Liver (tissue), 8 donors: ENCODE measurements at regions not wholly inside any gene's neighbourhood (a gene's known extent, or its start where the extent isn't known, plus 50 kb on each side); places are given as distances from the start of the nearest gene placed in this dataset.

Experiments used
- DNase-seq: peaks from one replicate; pipeline ENCODE4 v3.0.0-alpha.2; 2017; ENCODE audit warnings: low spot score
- H3K27ac ChIP-seq, 2 donors: one replicate each; pipeline ENCODE4 v1.7.0; 2013; ENCODE audit warnings: inconsistent platforms in 2 of 2, low read length in 2 of 2, control low read depth in 1 of 2, low read depth in 1 of 2, mild to moderate bottlenecking in 1 of 2
- H3K27me3 ChIP-seq, 4 donors: one replicate each; pipeline versions ENCODE4 v1.6.1 to v1.7.0; 2013; ENCODE audit warnings: low read length in 3 of 4, inconsistent platforms in 1 of 4, mild to moderate bottlenecking in 1 of 4, moderate library complexity in 1 of 4; ENCODE audit not compliant: control insufficient read depth in 4 of 4, insufficient read depth in 4 of 4
- H3K36me3 ChIP-seq, 4 donors: one replicate each; pipeline versions ENCODE4 v1.6.1 to v1.7.0; 2013; ENCODE audit warnings: low read length in 3 of 4, mild to moderate bottlenecking in 3 of 4, low read depth in 1 of 4, moderate library complexity in 1 of 4; ENCODE audit not compliant: control insufficient read depth in 4 of 4, insufficient read depth in 3 of 4
- H3K4me1 ChIP-seq, 4 donors: one replicate each; pipeline versions ENCODE4 v1.6.1 to v1.7.0; 2013; ENCODE audit warnings: low read length in 3 of 4, mild to moderate bottlenecking in 3 of 4, moderate library complexity in 1 of 4; ENCODE audit not compliant: control insufficient read depth in 4 of 4, insufficient read depth in 4 of 4
- H3K4me3 ChIP-seq, 3 donors: one replicate each; pipeline versions ENCODE4 v1.6.1 to v1.7.0; 2013; ENCODE audit warnings: low read length in 3 of 3, control low read depth in 1 of 3, low read depth in 1 of 3, mild to moderate bottlenecking in 1 of 3
- H3K9ac ChIP-seq, 2 donors: one replicate each; pipeline ENCODE4 v1.7.0; 2013; ENCODE audit warnings: low read length in 2 of 2, mild to moderate bottlenecking in 2 of 2, moderate library complexity in 2 of 2, control low read depth in 1 of 2, low read depth in 1 of 2
- H3K9me3 ChIP-seq, 4 donors: one replicate each; pipeline versions ENCODE4 v1.6.1 to v1.7.0; 2013; ENCODE audit warnings: low read length in 3 of 4; ENCODE audit not compliant: control insufficient read depth in 4 of 4
- ATF3 ChIP-seq: IDR thresholded peaks from 2 replicates; pipeline ENCODE4 v1.6.1; 2016; ENCODE audit warnings: antibody characterized with exemption
- CTCF ChIP-seq: fragments of 150-350 bp; IDR thresholded peaks from 2 replicates; pipeline ENCODE4 v1.5.1; 2017; ENCODE audit warnings: improper control_type of control experiment, low read depth, low read length; ENCODE audit not compliant: missing input control
- EGR1 ChIP-seq, 2 donors: IDR thresholded peaks; 2 replicates each; pipeline ENCODE4 v1.6.1; 2016 to 2018; ENCODE audit warnings: antibody characterized with exemption in 2 of 2, low read depth in 2 of 2
- FOXA1 ChIP-seq: IDR thresholded peaks from 2 replicates; pipeline ENCODE4 v1.6.1; 2016; ENCODE audit warnings: antibody characterized with exemption
- FOXA2 ChIP-seq: IDR thresholded peaks from 2 replicates; pipeline ENCODE4 v1.6.1; 2016; ENCODE audit warnings: antibody characterized with exemption
- GABPA ChIP-seq, 2 donors: IDR thresholded peaks in 1 of 2; conservative IDR thresholded peaks in 1 of 2; 2 replicates each; pipeline ENCODE4 v1.6.1; 2016; ENCODE audit warnings: antibody characterized with exemption in 2 of 2, mild to moderate bottlenecking in 1 of 2, moderate library complexity in 1 of 2
- HNF4A ChIP-seq, 2 donors: conservative IDR thresholded peaks; 2 replicates each; pipeline ENCODE4 v1.6.1; 2016; ENCODE audit warnings: antibody characterized with exemption in 2 of 2, mild to moderate bottlenecking in 2 of 2
- HNF4G ChIP-seq: IDR thresholded peaks from 2 replicates; pipeline ENCODE4 v1.6.1; 2016; ENCODE audit warnings: antibody characterized with exemption
- JUND ChIP-seq, 2 donors: IDR thresholded peaks; 2 replicates each; pipeline ENCODE4 v1.6.1; 2016; ENCODE audit warnings: antibody characterized with exemption in 2 of 2
- MAX ChIP-seq: IDR thresholded peaks from 2 replicates; pipeline ENCODE4 v1.6.1; 2016; ENCODE audit warnings: antibody characterized with exemption
- NR2F2 ChIP-seq: IDR thresholded peaks from 2 replicates; pipeline ENCODE4 v1.6.1; 2016; ENCODE audit warnings: antibody characterized with exemption
- RAD21 ChIP-seq, 2 donors: IDR thresholded peaks; 2 replicates each; pipeline ENCODE4 v1.6.1; 2016; ENCODE audit warnings: antibody characterized with exemption in 2 of 2, mild to moderate bottlenecking in 2 of 2
- REST ChIP-seq: IDR thresholded peaks from 2 replicates; pipeline ENCODE4 v1.6.1; 2016; ENCODE audit warnings: antibody characterized with exemption, mild to moderate bottlenecking
- RXRA ChIP-seq, 2 donors: IDR thresholded peaks; 2 replicates each; pipeline ENCODE4 v1.6.1; 2017 to 2018; ENCODE audit warnings: antibody characterized with exemption in 2 of 2, mild to moderate bottlenecking in 1 of 2
- SP1 ChIP-seq: IDR thresholded peaks from 2 replicates; pipeline ENCODE4 v1.6.1; 2018; ENCODE audit warnings: antibody characterized with exemption, mild to moderate bottlenecking
- TAF1 ChIP-seq: conservative IDR thresholded peaks from 2 replicates; pipeline ENCODE4 v1.6.1; 2016; ENCODE audit warnings: antibody characterized with exemption, mild to moderate bottlenecking
- YY1 ChIP-seq: IDR thresholded peaks from 2 replicates; pipeline ENCODE4 v1.6.1; 2016; ENCODE audit warnings: antibody characterized with exemption, mild to moderate bottlenecking
- ZBTB33 ChIP-seq: IDR thresholded peaks from 2 replicates; pipeline ENCODE4 v1.6.1; 2016; ENCODE audit warnings: antibody characterized with exemption
- WGBS: extraction: QIAGEN DNeasy Blood & Tissue Kit; methylation state at CpG from one replicate; pipeline ENCODE4 v1.1.7; 2013; 5-methylcytosine and 5-hydroxymethylcytosine counted together
- donor health status: healthy.
- donor health status: healthy.
- donor health status: healthy.
- donor health status: healthy.
- donor health status: healthy.

- TF ChIP-seq ZBTB33 (no peak), RXRA (IDR thresholded peaks at IDR 0.05) (no peak), ATF3 (no peak), SP1 (no peak), HNF4A (conservative IDR thresholded peaks at IDR 0.05) (no peak), YY1 (no peak), RAD21 (IDR thresholded peaks at IDR 0.05) (no peak), JUND (IDR thresholded peaks at IDR 0.05) (no peak), FOXA1 (no peak), TAF1 (no peak), NR2F2 (no peak), MAX (no peak), FOXA2 (no peak), HNF4G (no peak), EGR1 (IDR thresholded peaks at IDR 0.05; ENCODE audit: low read depth in 2 of 2) (no peak)
- no peak for DNase-seq
Measured at GRCh38 chr20:11785885-11786507, 131.7 kb upstream of the BTBD3 start.

GRCh38 chr20:11790046-11790445 lies 127.6 kb upstream of the BTBD3 start:
- H3K27me3 ChIP-seq, result no peaks in the 10 kb centered on the region
- H3K4me3 ChIP-seq, result no peak overlapping the region
- no peaks in the 10 kb centered on the region for H3K36me3 ChIP-seq
- H3K9ac ChIP-seq, result no peak overlapping the region
- H3K4me1 ChIP-seq, result no peaks in the 10 kb centered on the region
- no peak for TF ChIP-seq GABPA (IDR thresholded peaks at IDR 0.05 in 1 of 2, conservative IDR thresholded peaks at IDR 0.05 in 1 of 2)
- TF ChIP-seq HNF4A (conservative IDR thresholded peaks at IDR 0.05), result no peak
- no peak for TF ChIP-seq TAF1
- no peak for TF ChIP-seq FOXA1
- no peak for TF ChIP-seq FOXA2
- no peak for TF ChIP-seq SP1
- TF ChIP-seq YY1, result no peak
- TF ChIP-seq REST, result no peak
- TF ChIP-seq CTCF, result no peak
- TF ChIP-seq JUND (IDR thresholded peaks at IDR 0.05), result no peak
- no peak for TF ChIP-seq RXRA (IDR thresholded peaks at IDR 0.05)
- TF ChIP-seq ZBTB33, result no peak
- no peak for TF ChIP-seq MAX
- no peak for TF ChIP-seq RAD21 (IDR thresholded peaks at IDR 0.05)
- no peak for TF ChIP-seq ATF3
- no peak for TF ChIP-seq NR2F2
- no peak for TF ChIP-seq EGR1 (IDR thresholded peaks at IDR 0.05; ENCODE audit: low read depth in 2 of 2)
- H3K9me3 ChIP-seq, result no peaks in the 10 kb centered on the region
- no peak for DNase-seq
- WGBS, result 77% methylated on average over 1 of the region's 1 CpG
- H3K27ac ChIP-seq, result no peak overlapping the region

More at GRCh38 chr20:11785885-11786507, 131.7 kb upstream of the BTBD3 start:
- WGBS, result 83% methylated on average over 4 of the region's 4 CpGs
- Histone ChIP-seq H3K9me3 (no peaks in the 10 kb centered on the region), H3K9ac (no peak overlapping the region), H3K27ac (no peak overlapping the region), H3K4me1 (no peaks in the 10 kb centered on the region), H3K4me3 (no peak overlapping the region), H3K36me3 (no peaks in the 10 kb centered on the region), H3K27me3 (no peaks in the 10 kb centered on the region)
